ENCODE measurements at regions not wholly inside any gene's neighbourhood (a gene's known extent, or its start where the extent isn't known, plus 50 kb on each side); places are given as distances from the start of the nearest gene placed in this dataset.

DNA sequence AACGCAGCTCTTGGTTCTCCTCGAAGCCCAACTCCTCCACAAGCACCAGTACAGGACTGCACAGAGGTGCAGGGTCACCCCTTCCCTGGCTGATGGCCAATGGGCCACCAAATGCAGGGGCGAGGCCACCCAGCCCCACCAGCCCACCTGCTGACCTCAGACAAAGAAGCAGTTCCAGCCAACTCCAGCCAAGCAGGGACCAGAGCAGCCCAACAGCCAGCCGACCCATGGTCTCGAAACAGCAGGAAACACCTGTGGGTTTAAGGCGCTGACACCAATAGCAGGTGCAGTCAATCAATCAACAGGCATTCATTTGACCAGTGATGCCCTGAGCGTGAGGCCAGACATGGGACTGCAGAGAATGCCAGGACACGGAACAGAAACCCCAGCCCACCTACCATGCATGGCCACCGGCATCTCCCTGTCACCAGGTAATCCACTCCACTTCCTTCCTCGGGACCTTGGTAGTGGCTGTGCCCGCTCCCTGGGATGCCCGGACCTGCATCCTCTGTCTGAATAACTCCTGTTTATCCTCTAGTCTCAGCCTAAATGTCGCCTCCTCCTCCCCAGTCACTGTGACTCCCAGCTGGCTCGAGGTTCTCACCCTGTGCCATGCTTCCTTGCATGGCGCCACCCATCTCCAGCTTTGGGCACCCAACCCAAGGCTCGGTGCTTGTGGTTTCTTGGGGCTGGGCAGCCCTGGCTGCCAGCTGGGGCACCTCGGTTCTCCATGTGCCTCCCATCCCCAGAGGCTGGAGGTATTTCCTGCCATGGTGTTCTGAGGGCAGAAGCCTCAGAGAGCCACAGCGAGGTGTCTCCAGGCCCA lies 1475.4 kb downstream of the BRD1 start:
- DNase-seq: no peak

DNA sequence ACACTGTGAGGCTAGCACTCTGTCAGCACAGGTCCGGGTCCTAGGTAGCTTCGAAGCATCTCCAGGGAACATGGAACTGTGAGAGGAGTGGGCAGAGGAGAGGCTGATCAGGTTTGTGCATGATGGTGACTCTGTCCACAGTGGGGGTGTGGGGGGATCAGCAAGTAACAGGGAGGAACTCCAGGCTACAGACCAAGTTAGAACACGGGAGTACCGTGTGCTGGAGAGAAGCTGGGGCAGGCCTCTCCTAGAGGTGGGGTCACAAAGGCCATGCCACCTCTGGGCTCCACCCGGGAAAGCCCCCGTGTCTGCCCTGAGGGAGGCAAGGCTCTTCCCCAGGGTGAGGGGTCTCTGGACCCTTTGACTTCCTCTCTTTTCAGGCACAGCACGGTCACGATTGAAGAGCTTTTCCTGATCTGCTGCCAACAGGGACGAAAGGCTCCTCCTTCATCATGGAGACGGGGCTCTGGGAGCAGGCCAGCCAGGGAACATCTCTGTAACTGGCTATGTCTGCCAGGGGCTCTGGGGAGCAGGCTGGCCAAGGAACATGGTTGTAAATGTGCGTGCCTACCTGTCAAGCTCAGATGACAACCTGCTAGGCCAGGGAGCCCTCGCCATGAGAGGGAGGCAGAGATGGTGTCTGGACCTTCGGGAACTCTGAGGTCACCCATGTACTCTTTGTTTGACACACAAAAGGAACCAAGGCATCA lies 1476.1 kb downstream of the BRD1 start:
- no peak for DNase-seq

DNA sequence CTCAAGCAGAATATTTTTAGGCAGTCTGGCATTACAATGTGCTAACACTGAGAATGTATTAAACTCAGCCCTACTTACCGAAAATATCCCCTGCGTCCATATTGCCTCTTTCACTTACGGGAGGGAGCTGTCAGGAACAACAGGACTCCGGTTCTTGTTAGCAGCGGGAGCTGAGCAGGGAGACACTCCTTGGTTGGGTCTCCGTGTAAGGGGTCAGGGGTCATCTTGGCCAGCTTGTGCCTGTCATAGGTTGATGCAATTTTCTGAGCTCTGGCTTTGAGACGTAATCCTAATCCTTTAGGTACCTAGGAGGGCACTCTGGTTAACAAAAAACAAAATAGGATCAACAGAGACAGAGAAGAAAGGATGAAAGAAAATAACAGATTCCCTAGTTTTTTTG lies 1477.2 kb downstream of the BRD1 start:
- DNase-seq: no peak

- no peak for DNase-seq
Observed at GRCh38 chr22:48348855-48349254, 1478.8 kb downstream of the BRD1 start.

- no peak for DNase-seq
Observed at GRCh38 chr22:48347311-48347710, 1480.4 kb downstream of the BRD1 start.

GRCh38 chr22:48346911-48347310 lies 1480.8 kb downstream of the BRD1 start:
- no peak for DNase-seq

GRCh38 chr22:48346311-48346710 lies 1481.4 kb downstream of the BRD1 start:
- DNase-seq: no peak

DNA sequence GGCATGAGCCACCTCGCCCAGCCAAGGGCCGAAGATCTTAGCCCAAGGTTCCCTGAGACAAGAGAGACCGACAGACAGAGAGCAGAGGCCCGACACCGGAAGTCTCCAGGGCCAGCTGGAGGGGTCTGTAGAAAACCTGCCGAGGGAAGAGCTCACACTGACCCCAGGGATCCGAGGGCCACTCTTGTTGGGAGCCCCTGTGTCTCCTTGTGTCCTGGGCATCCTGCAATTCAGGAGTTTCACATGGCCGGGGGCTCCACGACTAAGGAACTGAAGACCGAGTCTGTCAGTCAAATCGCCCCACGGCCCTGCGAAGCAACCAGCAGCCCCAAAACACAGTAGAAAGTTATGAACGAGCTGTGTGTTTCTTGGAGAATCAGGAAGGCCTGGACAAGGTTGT lies 1482.0 kb downstream of the BRD1 start:
- no peak for DNase-seq

- no peak for DNase-seq
Observed at GRCh38 chr22:48343461-48343860, 1484.2 kb downstream of the BRD1 start.

DNA sequence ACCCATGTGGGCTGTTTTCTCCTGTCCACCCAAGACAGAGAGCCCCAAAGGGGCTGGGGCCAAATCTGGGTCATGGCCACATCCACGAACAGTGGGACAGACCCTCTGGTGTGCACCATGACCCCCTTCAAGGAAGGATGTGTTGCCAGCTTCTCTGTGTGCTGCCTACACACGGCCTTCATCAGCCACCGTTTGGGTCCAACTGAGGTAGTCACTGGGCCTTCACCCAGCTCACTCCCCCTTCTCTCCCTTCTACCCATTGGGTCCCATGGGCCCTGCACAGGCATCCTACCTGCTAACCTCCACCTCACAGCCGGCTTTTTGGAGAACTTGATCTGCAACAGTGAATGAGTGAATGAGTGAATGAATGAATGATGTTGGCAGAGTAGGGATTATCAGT lies 1484.9 kb downstream of the BRD1 start:
- DNase-seq: no peak

- DNase-seq: no peak
Observed at GRCh38 chr22:48342016-48342415, 1485.7 kb downstream of the BRD1 start.

DNA sequence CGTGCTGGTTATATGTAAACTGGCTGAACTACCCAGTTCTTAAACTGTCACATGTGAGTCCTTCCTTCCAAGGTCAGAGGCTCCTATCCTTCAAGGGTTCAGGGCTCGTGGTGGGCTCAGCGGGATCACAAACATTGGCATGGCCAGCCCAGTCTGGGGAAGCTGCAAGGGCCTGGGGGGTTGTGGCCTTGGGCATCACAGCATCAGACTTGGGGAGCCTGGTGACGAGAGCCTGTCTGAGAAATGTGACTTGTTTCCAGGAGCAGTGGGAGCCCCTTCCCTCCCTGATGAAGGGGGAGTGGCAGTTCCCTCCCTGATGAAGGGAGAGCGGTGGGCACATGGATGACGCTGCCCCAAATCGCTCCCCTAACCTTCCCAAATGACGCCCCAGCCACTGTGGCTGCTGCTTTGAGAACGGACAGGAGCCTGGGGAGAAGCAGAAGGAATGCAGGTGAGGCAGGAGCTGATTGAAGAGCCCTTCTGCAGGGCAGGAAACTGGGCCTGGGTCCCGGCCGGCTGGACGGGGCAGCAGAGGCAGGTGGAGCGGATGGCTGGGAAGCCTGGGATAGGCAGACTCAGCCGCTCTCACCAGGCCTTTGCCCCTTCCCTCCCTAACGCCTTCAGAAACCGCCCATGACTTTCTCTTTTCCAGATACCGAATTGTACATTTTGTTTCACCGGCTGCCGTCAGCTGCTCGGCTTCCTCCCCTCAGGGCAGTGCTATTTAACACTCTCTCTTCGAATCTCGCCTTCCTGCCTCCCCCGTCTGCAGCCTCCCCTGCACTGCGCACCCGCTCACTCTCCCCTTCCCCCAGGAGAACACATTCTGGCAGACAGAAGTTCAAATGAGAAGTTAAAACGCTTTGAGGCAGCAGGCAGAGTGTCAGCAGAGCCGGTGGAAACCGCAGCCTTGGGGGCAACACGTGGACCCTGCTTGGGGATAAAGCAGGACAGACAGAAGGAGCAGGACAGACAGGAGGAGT lies 1486.7 kb downstream of the BRD1 start:
- DNase-seq: no peak

DNA sequence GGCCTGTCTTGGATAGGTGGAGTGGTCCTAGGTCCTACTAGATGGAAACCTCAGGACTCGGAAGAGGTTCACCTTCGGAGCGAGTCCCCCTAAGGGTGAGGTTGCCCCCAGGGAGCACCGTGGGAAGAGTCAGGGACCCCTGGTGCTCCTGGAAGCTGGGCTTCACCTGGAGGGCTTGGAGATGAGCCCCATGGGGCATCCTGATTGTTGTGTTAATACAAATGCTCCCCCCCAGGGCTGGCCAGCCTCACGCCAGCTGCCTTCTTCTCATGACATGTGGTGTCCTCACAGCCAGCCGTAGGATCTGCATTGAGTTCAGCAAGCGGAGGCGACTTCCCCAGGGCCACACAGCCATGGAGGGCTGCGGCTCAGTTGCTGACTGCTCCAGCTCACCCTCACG lies 1487.5 kb downstream of the BRD1 start:
- DNase-seq: no peak

DNA sequence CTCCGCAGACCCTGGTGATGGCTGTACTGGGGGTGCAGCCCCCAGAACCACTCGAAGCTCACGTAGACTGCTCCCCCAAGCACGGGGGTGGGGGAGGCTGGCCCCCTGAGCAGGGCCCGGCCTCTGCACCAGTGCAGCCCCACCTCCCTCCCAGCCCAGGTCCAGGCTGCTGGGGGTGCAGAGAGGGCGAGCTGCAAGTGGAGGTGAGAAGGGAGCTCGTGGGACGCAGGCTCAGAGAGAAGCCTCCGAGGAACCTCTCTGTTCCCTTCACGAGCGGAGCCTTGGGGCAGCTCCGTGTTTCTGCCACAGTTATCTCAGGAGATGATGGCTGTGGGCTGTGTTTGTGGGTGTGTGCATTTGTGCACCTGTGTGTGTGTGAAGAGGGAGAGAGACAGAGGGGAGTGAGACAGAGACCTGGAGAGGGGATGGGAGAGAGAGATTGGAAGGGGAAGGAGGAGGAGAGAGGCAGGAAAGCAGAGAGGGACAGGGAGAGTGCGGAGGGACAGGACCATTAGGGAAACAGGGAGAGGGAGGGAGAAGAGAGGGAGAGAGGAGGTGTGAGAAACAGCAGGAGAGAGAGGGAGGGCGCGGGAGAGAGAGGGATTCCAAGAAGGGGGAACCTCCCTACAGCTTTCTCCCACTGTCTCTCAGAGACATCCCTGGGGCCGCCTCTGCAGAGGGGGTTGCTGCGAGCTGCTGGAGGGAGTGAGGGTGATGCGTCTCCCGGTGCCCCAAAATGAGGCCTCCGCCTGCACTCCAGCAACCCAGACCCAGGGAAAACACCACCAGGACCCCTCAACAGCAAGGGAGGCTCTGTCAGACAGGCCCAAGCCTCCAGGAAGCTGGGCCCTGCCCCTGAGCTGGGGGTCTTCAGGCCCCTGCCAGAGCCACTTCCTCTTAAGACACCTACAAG lies 1488.6 kb downstream of the BRD1 start:
- no peak for DNase-seq

GRCh38 chr22:48337957-48338792 lies 1489.5 kb downstream of the BRD1 start:
- DNase-seq: no peak

- DNase-seq: no peak
Observed at GRCh38 chr22:48336339-48337060, 1491.2 kb downstream of the BRD1 start.

- DNase-seq: no peak
Observed at GRCh38 chr22:48335442-48336139, 1492.1 kb downstream of the BRD1 start.

DNA sequence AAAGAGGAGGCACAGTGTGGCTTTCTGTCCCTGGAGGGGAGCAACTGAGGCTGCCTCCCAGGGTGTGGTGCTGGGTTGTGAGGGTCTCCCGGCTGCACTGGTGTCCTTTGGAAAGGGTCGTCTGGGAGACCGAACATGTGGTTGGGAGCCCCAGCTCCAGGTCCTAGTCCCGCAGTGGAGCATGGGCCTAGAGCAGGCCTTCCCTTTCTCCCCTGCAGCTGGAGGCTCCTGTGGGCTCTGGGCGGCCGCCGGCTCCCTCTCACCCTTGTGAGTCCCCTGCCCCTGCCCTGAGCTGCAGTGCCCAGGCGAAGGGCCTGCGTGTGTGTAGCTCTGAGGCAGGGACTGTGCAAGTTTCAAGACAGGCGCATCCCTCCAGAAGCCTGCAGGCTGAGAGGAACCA lies 1492.7 kb downstream of the BRD1 start:
- no peak for DNase-seq
